GM12878 (cell line): ENCODE measurements at regions not wholly inside any gene's neighbourhood (a gene's known extent, or its start where the extent isn't known, plus 50 kb on each side); places are given as distances from the start of the nearest gene placed in this dataset.

Experiments
- ATAC-seq: fragments of 200-7000 bp; cut with Tn5 transposase; 3 replicates; pipeline ENCODE4 v1.9.1; 2020; ENCODE audit warnings: mild to moderate bottlenecking, moderate library complexity
- BruUV-seq: library from RNA; stranded (reverse); fragments of 400-500 nt; replicated peaks from 2 replicates; lab custom pipeline; 2021; lab: Mats Ljungman, UMichigan
- CTCF ChIA-PET: fragments of 300-600 bp; sonication (Branson Sonifier 250); formaldehyde crosslinking; extraction: SDS; loops from one replicate; lab custom pipeline; 2021; ENCODE audit warnings: inconsistent platforms; lab: Yijun Ruan, JAX
- POLR2A ChIA-PET: fragments of 350-600 bp; formaldehyde crosslinking; extraction: SDS; loops from one replicate; lab custom pipeline; 2021; ENCODE audit warnings: inconsistent platforms; lab: Charles Lee
- RAD21 ChIA-PET: fragments of 300-600 bp; sonication (Branson Sonifier 250); formaldehyde crosslinking; loops from one replicate; lab custom pipeline; 2023; ENCODE audit warnings: antibody characterized with exemption; ENCODE audit not compliant: unreplicated experiment; lab: Charles Lee
- SMC1A ChIA-PET: fragments of 300-600 bp; sonication (Branson Sonifier 250); formaldehyde crosslinking; loops from one replicate; lab custom pipeline; 2023; ENCODE audit not compliant: unreplicated experiment, uncharacterized antibody; lab: Charles Lee
- DNase-seq: peaks from one replicate; pipeline ENCODE4 v3.0.0-alpha.2; 2011; ENCODE audit warnings: low read depth, low spot score
- FAIRE-seq: peaks from 3 replicates; lab custom pipeline; 2011; peaks lifted over from hg19 to GRCh38; lab: Jason Lieb, UNC
- H2AFZ ChIP-seq: 2 replicates; pipeline ENCODE4 v1.6.0; 2011; ENCODE audit warnings: low read depth, low read length, control low read depth; ENCODE audit not compliant: control insufficient read depth
- H3K27ac ChIP-seq: 2 replicates; pipeline ENCODE4 v1.5.1; 2011; ENCODE audit warnings: control low read depth; ENCODE audit not compliant: control insufficient read depth, insufficient read depth
- H3K27me3 ChIP-seq, 2 experiments: replicated peaks in 1 of 2; 2 replicates each; pipeline versions ENCODE4 v1.6.0 to v1.6.1; 2011; ENCODE audit warnings: low read length in 1 of 2; ENCODE audit not compliant: control insufficient read depth in 2 of 2, insufficient read depth in 2 of 2
- H3K36me3 ChIP-seq, 2 experiments: 2 replicates each; pipeline ENCODE4 v1.5.1; 2011; ENCODE audit warnings: low read length in 1 of 2; ENCODE audit not compliant: control insufficient read depth in 2 of 2, insufficient read depth in 2 of 2
- H3K4me1 ChIP-seq: 2 replicates; pipeline ENCODE4 v1.6.1; 2011; ENCODE audit warnings: mild to moderate bottlenecking, low read length, moderate library complexity, mixed read lengths; ENCODE audit not compliant: control insufficient read depth, insufficient read depth
- H3K4me2 ChIP-seq: 2 replicates; pipeline ENCODE4 v1.6.0; 2011; ENCODE audit warnings: control low read depth; ENCODE audit not compliant: control insufficient read depth, insufficient read depth
- H3K4me3 ChIP-seq: fragments of 200-600 bp; sonication (generic); 2 replicates; pipeline ENCODE4 v1.5.1; 2016
- H3K79me2 ChIP-seq: 2 replicates; pipeline ENCODE4 v1.6.0; 2011; ENCODE audit warnings: low read length; ENCODE audit not compliant: control insufficient read depth, insufficient read depth
- H3K9ac ChIP-seq: 2 replicates; pipeline ENCODE4 v1.8.0; 2011; ENCODE audit warnings: low read length, control low read depth, mixed read lengths; ENCODE audit not compliant: control insufficient read depth, insufficient read depth
- H3K9me3 ChIP-seq: replicated peaks from 3 replicates; pipeline ENCODE4 v1.5.1; 2011; ENCODE audit warnings: mild to moderate bottlenecking, low read length; ENCODE audit not compliant: control insufficient read depth, insufficient read depth
- H4K20me1 ChIP-seq: 2 replicates; pipeline ENCODE4 v1.6.0; 2011; ENCODE audit not compliant: control insufficient read depth, insufficient read depth
- CHD1 ChIP-seq: IDR thresholded peaks from 2 replicates; pipeline ENCODE4 v1.6.1; 2012; ENCODE audit warnings: low read depth, low read length, improper control_type of control experiment
- CTCF ChIP-seq, 3 experiments: IDR thresholded peaks in 2 of 3; conservative IDR thresholded peaks in 1 of 3; 2 replicates each; pipeline ENCODE4 v1.5.1; 2011; ENCODE audit warnings: low read depth in 3 of 3, low read length in 3 of 3, mild to moderate bottlenecking in 3 of 3, control low read depth in 2 of 3, moderate library complexity in 2 of 3, inconsistent platforms in 1 of 3, mixed read lengths in 1 of 3; ENCODE audit not compliant: control insufficient read depth in 2 of 3, insufficient read depth in 1 of 3; ENCODE audit errors: extremely low read depth in 1 of 3
- JUND ChIP-seq: IDR thresholded peaks from 2 replicates; pipeline ENCODE4 v1.6.1; 2012; ENCODE audit warnings: low read depth, mild to moderate bottlenecking, low read length, improper control_type of control experiment, moderate library complexity
- MEF2A ChIP-seq: IDR thresholded peaks from 2 replicates; pipeline ENCODE4 v1.6.1; 2011; ENCODE audit warnings: low read depth, mild to moderate bottlenecking, low read length, moderate library complexity; ENCODE audit not compliant: insufficient read depth
- PKNOX1 ChIP-seq: fragments of 450-650 bp; IDR thresholded peaks from 2 replicates; pipeline ENCODE4 v1.6.1; 2016; ENCODE audit warnings: mild to moderate bottlenecking
- PML ChIP-seq: IDR thresholded peaks from 2 replicates; pipeline ENCODE4 v1.6.1; 2012; ENCODE audit warnings: low read length, inconsistent platforms
- RAD21 ChIP-seq: IDR thresholded peaks from 2 replicates; pipeline ENCODE4 v1.6.1; 2011; ENCODE audit warnings: mild to moderate bottlenecking, low read depth, low read length, moderate library complexity; ENCODE audit not compliant: insufficient read depth
- SMC3 ChIP-seq: IDR thresholded peaks from 2 replicates; pipeline ENCODE4 v1.6.1; 2011; ENCODE audit warnings: low read length, improper control_type of control experiment, borderline replicate concordance
- WGBS: methylation state at CpG from one replicate; pipeline ENCODE4 v1.1.6; 2016; ENCODE audit warnings: low lambda C conversion rate; ENCODE audit not compliant: insufficient replicate concordance, insufficient coverage; ENCODE audit errors: missing lambda C conversion rate; 5-methylcytosine and 5-hydroxymethylcytosine counted together
- in situ Hi-C: fragments of 300-500 bp; cut with MboI; formaldehyde crosslinking; loops from 9 replicates; pipeline ENCODE4 v1.14.3; 2018; ENCODE audit warnings: mixed read lengths
- intact Hi-C: fragments of 100-400 bp; cut with micrococcal nuclease; formaldehyde crosslinking; loops from one replicate; pipeline ENCODE4 v1.14.2; 2022; ENCODE audit not compliant: unreplicated experiment

GRCh38 chr13:99027661-99028425 lies 50.0 kb upstream of the DOCK9 start:
- DNase-seq (no peak), ATAC-seq (no peak), FAIRE-seq (no peak)
- in situ Hi-C loops (no loop called here), intact Hi-C loops (no loop called here)
- no TSS peak for BruUV-seq
- CTCF ChIA-PET = interaction anchor here (1.0 to 2.4 kb wide), 3 partner anchors 11 to 239 kb away, joined by 4 to 20 read pairs (median 6); no protein-coding TSS in a partner anchor
- H3K36me3 ChIP-seq = no peaks in the 10 kb centered on the region
- SMC1A ChIA-PET = interaction anchor here (0.8 to 1.0 kb wide), 2 partner anchors 238 to 242 kb away, joined by 4 to 5 read pairs; no protein-coding TSS in a partner anchor
- H4K20me1 ChIP-seq = no peaks in the 10 kb centered on the region
- no peaks in the 10 kb centered on the region for H3K27me3 ChIP-seq
- WGBS = 11% methylated on average over 5 of the region's 5 CpGs
- no peak overlapping the region for H3K4me2 ChIP-seq
- peaks cover 3% of the 10 kb centered on the region; the same call in 2 of the 3 replicates for H3K9me3 ChIP-seq
- no peak for TF ChIP-seq MEF2A
- TF ChIP-seq JUND = no peak
- no peak for TF ChIP-seq CHD1
- no peak for TF ChIP-seq PML
- H3K4me3 ChIP-seq = no peak overlapping the region
- RAD21 ChIA-PET = no interaction called here
- H2AFZ ChIP-seq = no peak overlapping the region
- POLR2A ChIA-PET = no interaction called here
- no peaks in the 10 kb centered on the region for H3K79me2 ChIP-seq
- H3K9ac ChIP-seq = no peak overlapping the region
- H3K4me1 ChIP-seq = no peaks in the 10 kb centered on the region
- H3K27ac ChIP-seq = no peak overlapping the region

GRCh38 chr13:99028890-99029289 lies 51.0 kb upstream of the DOCK9 start:
- DNase-seq = no peak
- in situ Hi-C loops = no loop called here
- RAD21 ChIA-PET = interaction anchor here (1.1 kb wide), 1 partner anchor 237 kb away, joined by 11 read pairs; no protein-coding TSS in a partner anchor
- POLR2A ChIA-PET = no interaction called here
- TF ChIP-seq CTCF (IDR thresholded peaks at IDR 0.05 in 2 of 3, conservative IDR thresholded peaks at IDR 0.05 in 1 of 3; ENCODE audit: control insufficient read depth in 2 of 3, extremely low read depth in 1 of 3, insufficient read depth in 1 of 3, low read depth in 3 of 3, low read length in 3 of 3) (peak; percentile 40 to 52 (median 51)), SMC3 (peak; percentile 31; the same call in 1 of the 2 replicates), PKNOX1 (no peak), RAD21 (peak; percentile 33)
- no peaks in the 10 kb centered on the region for H3K27me3 ChIP-seq
- CTCF ChIA-PET = interaction anchor here (0.7 to 2.4 kb wide), 9 partner anchors 10 to 241 kb away, joined by 3 to 20 read pairs (median 4); no protein-coding TSS in a partner anchor
- intact Hi-C loops = no loop called here
- no peaks in the 10 kb centered on the region for H3K79me2 ChIP-seq
- SMC1A ChIA-PET = interaction anchor here (0.6 to 1.0 kb wide), 5 partner anchors 159 to 241 kb away, joined by 3 to 5 read pairs (median 4); no protein-coding TSS in a partner anchor
- H3K4me2 ChIP-seq = no peak overlapping the region
- no peaks in the 10 kb centered on the region for H4K20me1 ChIP-seq
- H2AFZ ChIP-seq = no peak overlapping the region
- no peaks in the 10 kb centered on the region for H3K36me3 ChIP-seq
- BruUV-seq = no TSS peak
- H3K4me3 ChIP-seq = no peak overlapping the region
- peak; percentile 58; the same call in 2 of the 3 replicates for ATAC-seq
- peaks cover 3% of the 10 kb centered on the region; the same call in 2 of the 3 replicates for H3K9me3 ChIP-seq
- no peak for FAIRE-seq
- H3K4me1 ChIP-seq = no peaks in the 10 kb centered on the region
- H3K9ac ChIP-seq = no peak overlapping the region
- H3K27ac ChIP-seq = no peak overlapping the region
